HG02840 (cell line): ENCODE measurements at regions not wholly inside any gene's neighbourhood (a gene's known extent, or its start where the extent isn't known, plus 50 kb on each side); places are given as distances from the start of the nearest gene placed in this dataset.

Experiments used
- ATAC-seq: cut with Tn5 transposase; IDR thresholded peaks from one replicate; pipeline ENCODE4 v1.9.1; 2021; ENCODE audit warnings: mild to moderate bottlenecking, moderate library complexity, moderate number of reproducible peaks; ENCODE audit not compliant: unreplicated experiment, low FRiP score

- ATAC-seq, result no peak
Measured at GRCh38 chr11:29959488-29959887, 57.3 kb downstream of the KCNA4 start.

GRCh38 chr11:29957431-29957830, 59.4 kb downstream of the KCNA4 start:
- no peak for ATAC-seq

GRCh38 chr11:29956076-29956556, 60.7 kb downstream of the KCNA4 start:
- ATAC-seq, result no peak

GRCh38 chr11:29943347-29943746, 73.5 kb downstream of the KCNA4 start:
- ATAC-seq, result no peak

GRCh38 chr11:29937526-29937925, 79.3 kb downstream of the KCNA4 start:
- ATAC-seq, result no peak

GRCh38 chr11:29934115-29934638, 82.7 kb downstream of the KCNA4 start:
- ATAC-seq, result no peak

GRCh38 chr11:29916040-29916439, 100.8 kb downstream of the KCNA4 start:
- ATAC-seq, result no peak

GRCh38 chr11:29914203-29914930, 102.5 kb downstream of the KCNA4 start:
- ATAC-seq, result no peak

- ATAC-seq, result no peak
Measured at GRCh38 chr11:29913352-29913751, 103.5 kb downstream of the KCNA4 start.

- ATAC-seq, result no peak
Measured at GRCh38 chr11:29900382-29900781, 116.4 kb downstream of the KCNA4 start.

GRCh38 chr11:29879560-29879959, 137.3 kb downstream of the KCNA4 start:
- no peak for ATAC-seq

- no peak for ATAC-seq
Measured at GRCh38 chr11:29876192-29876591, 140.6 kb downstream of the KCNA4 start.

GRCh38 chr11:29847219-29847618, 169.6 kb downstream of the KCNA4 start:
- ATAC-seq, result no peak

GRCh38 chr11:29844701-29845379, 172.0 kb downstream of the KCNA4 start:
- no peak for ATAC-seq

GRCh38 chr11:29844031-29844430, 172.8 kb downstream of the KCNA4 start:
- no peak for ATAC-seq

GRCh38 chr11:29842061-29842460, 174.8 kb downstream of the KCNA4 start:
- ATAC-seq, result no peak

GRCh38 chr11:29826878-29827277, 190.0 kb downstream of the KCNA4 start:
- no peak for ATAC-seq

GRCh38 chr11:29816359-29816758, 200.5 kb downstream of the KCNA4 start:
- ATAC-seq, result no peak

- no peak for ATAC-seq
Measured at GRCh38 chr11:29809121-29809520, 207.7 kb downstream of the KCNA4 start.

GRCh38 chr11:29802522-29802921, 214.3 kb downstream of the KCNA4 start:
- ATAC-seq, result no peak

GRCh38 chr11:29801561-29801960, 215.3 kb downstream of the KCNA4 start:
- ATAC-seq, result no peak

GRCh38 chr11:29786092-29786491, 230.7 kb downstream of the KCNA4 start:
- no peak for ATAC-seq
